GM18517 (cell line): ENCODE measurements at regions not wholly inside any gene's neighbourhood (a gene's known extent, or its start where the extent isn't known, plus 50 kb on each side); places are given as distances from the start of the nearest gene placed in this dataset.
"Not testable (repeated sequence)": the region's sequence is repeated elsewhere in the genome, so short reads cannot be mapped to it uniquely, and the experiment has no call there.

Experiments
- ATAC-seq: cut with Tn5 transposase; IDR thresholded peaks from one replicate; pipeline ENCODE4 v1.9.1; 2021; ENCODE audit warnings: mild to moderate bottlenecking, moderate library complexity; ENCODE audit not compliant: unreplicated experiment

DNA sequence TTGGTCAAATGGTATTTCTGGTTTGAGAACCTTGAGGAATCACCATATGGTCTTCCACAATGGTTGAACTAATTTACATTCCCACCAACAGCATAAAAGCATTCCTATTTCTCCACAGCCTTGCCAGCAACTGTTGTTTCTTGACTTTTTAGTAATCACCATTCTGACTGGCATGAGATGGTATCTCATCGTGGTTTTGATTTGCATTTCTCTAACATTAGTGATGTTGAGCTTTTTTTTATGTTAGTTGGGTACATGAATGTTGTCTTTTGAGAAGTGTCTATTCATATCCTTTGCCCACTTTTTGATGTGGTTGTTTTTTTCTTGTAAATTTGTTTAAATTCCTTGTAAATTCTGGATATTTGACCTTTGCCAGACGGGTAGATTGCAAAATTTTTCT, 679.7 kb downstream of the METTL15 start:
- not testable (repeated sequence) for ATAC-seq

DNA sequence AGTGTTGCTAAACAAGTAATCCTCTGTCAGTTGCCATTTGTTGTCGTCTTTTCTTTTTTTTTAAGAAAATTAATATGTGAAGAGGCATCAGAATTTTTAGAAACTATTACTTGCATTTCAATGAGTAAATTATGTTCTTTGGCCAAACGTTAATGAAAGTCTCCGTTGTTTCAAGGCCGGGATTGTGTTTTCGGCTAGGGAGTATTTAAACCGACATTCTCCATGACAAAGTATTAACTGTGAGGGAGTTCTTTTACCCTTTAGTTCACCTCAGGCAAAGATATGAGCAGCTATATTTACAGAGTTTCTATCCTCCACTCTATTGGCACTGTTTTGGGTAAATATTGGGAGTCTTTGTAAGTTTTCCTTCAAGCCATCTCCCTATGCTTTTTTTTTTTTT, 668.9 kb downstream of the METTL15 start:
- no peak for ATAC-seq

DNA sequence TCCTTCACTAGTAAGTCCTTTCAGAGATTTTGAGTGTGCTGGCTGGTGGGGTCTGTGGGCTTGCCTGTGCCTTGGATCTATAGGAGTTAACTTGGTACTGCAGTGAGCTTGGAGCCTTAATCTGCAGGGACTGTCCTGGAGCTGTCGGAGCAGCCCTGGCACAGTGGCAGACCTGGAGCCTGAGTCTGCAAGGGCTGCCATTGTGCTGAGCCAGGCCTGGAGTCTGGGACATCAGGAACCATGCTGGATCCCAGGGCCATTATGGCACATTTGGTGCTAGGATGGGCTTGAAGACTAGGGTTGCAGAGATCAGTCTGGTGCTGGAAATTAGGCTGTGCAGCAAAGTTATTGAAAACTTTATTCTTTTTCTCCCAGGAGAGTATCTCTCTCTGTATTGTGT, 665.4 kb downstream of the METTL15 start:
- ATAC-seq = no peak

DNA sequence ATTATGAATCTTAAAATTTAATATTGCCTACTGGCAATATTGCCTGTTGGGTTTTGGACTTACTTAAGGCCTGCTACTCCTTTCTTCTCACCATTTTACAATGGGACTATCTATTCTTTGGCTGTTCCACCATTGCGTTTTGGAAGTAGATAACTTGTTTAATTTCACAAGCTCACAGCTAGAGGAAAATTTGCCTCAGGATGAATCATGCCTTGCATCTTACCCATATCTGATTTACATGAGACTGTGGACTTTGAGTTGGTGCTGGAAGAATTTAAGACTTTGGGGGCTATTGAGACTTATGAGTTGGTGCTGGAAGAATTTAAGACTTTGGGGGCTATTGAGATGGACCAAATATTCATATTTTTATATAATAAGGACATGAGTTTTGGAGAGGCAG, 662.6 kb downstream of the METTL15 start:
- ATAC-seq = no peak

DNA sequence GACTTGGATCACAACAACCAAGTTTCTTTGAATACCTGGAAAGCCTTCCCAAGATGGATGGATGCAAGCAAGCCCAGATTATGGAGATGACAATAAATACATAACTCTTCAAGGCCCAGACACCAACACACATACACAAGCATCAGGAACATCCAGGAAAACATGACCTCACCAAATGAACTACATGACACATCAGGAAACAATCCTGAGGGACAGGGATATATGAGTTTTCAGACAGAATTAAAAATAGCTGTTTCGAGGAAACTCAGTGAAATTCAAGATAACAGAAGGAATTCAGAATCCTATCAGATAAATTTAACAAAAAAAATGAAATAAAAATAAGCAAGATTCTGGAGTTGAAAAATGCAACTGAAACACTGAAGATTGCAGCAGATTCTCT, 659.4 kb downstream of the METTL15 start:
- no peak for ATAC-seq

DNA sequence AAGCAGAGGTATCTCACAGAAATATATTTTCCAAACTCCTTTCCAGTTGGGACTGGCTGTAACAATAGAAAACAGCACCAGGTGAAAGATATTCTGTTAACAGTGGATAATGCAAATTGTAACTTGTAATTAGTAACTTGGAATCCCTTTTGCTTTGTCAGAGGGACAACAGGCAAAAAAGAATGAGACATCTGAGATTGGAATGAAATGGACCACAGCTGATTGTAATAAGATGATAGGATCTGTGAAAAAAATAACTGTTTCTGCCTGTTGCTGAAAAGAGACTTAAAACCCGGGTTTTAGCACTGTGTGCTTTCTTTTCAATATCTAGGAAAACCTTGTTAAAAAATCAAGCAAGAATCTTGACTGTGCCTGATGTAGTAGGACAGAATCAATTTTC, 655.7 kb downstream of the METTL15 start:
- no peak for ATAC-seq

DNA sequence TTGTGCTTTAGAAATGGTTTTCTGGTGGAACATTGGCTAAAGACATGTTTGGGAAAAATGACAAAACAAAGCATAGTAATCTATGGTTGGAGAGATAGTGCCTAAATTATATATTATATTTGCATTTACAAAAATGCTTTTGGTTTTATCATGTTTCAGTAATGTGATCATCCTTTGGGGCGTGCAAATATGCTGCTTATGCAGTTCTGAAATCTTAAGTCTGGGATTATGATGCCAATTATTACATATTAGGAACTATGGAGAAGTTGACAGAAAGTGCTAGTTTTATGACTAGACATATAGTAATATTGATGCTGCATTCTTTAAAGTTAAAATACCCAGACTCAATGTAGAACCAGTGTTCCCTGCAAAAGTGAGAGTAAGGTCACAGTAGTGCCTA, 655.0 kb downstream of the METTL15 start:
- no peak for ATAC-seq

DNA sequence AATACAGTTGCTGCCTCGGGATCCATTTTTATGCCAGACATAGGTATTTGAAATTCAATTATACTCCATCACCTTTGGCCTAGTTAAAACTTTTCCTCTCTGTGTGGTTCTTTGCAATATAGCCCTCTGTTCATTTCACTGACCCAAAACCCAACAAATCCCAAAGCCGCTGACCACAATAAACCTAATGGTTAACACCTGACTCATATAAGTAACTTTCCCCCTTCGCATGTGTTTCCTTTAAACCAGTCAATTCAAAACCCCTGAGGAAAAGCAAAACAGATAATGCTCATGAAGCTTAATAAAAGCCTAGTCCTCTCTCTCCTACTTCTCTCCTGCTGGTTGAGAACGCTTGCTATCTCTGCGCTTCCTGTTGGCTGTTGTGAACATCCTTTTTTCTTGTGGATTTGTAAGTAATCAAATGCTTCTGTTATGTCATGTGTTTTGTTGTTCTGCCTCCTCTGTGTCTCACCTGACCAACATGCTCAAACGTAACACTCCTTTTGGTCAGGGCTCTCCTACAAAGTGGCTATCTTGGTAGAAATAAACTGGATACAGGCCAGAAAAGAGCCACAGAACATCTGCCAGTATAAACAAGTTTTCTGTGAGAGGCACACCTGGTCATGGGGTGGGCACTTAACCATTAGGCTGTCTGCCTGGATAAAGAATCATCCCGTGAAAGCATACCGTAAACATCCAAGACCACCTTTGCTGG, 652.6 kb downstream of the METTL15 start:
- ATAC-seq = no peak

DNA sequence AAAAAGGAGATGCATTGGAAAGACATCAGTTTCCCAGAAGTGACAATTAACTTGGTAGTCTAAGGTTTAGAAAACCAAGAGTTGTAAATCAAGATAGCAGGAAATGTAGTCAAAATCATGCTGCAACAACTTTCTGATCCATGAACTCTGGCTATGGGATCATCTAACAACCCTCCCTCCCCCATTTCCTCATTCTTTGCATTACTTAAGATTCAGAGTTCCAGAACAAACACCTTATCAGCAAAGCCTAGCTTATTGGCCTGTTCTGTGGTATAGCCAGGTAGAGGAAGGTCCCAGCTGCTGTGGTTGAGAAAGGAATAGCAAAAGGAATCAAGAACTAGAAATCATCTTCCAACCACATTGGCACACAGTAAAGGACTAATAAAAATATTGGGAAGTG, 651.1 kb downstream of the METTL15 start:
- ATAC-seq = no peak

DNA sequence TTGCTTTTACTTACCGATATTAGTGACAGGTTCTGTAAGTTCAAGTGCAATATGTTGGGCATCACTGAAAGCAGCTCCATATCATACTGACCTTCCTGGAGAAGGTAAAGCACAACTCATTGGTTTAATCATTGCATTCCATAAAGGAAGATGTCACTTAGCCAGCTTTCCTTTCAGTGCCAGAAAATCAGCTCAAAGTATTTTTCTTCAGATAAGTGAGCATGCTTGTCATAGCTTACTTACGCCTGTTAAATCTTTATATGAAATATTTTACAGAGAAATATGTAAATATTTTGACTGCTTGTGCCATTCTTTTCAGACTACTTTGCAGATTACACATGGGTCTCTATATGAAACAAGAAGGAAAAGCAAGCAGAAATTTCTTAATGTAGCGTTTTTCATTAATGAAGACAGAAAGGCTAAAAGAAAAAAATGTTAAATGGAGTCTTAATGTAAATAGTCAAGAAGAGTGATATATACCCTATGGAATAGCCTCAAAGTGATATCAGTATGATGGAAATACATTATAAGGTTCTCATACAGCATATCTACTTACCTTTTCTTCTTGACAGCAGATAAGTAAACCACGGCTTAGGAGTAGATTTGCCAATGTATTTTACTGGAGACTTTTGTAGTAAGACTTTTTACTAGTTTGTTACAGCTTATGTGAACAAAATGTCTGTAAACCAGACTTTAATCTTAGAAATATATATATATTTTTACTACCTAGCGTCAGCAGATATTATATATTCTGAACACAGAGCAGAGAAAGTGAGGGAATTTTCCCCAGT, 649.7 kb downstream of the METTL15 start:
- no peak for ATAC-seq

DNA sequence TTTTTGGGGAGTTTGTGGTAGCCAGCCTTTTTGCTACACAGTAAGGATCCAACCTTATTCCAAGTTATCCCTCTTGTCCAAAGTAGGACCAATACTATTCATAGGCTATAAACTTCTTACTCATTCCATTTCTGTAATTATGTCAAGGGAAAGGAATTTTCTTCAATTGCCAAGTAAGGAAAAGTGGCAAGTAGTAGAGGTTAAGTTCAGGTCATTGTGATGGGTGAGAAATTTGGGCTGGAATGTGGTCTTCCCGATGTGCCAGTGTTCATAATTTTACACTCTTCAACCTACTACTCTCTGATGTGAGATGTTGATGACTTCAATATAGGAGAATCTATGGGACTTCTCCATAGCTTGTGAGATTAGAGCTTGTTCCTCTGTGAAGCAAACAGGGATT, 648.8 kb downstream of the METTL15 start:
- ATAC-seq = no peak

DNA sequence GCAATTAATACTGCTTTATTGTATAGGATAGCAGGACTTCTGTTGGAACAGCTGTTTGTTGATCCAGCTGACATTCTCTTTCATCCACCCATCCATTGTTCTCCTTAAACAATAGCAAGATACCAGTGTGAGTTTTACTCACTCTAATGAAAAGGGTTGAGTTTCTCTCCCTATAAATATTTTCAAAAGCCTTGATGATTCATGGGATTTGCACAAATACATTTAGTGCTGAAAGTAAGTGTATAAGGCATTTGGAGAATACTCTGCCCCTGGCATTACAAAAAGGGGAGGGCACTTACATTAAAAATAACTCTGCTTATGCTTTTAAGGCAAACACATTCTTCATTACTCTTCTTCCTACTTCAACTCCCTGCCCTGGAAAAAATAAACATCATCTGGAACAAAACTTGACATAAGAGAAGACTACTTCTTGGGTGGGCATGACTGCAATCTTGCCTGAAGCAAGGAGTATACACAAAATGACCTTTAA, 634.9 kb downstream of the METTL15 start:
- no peak for ATAC-seq

DNA sequence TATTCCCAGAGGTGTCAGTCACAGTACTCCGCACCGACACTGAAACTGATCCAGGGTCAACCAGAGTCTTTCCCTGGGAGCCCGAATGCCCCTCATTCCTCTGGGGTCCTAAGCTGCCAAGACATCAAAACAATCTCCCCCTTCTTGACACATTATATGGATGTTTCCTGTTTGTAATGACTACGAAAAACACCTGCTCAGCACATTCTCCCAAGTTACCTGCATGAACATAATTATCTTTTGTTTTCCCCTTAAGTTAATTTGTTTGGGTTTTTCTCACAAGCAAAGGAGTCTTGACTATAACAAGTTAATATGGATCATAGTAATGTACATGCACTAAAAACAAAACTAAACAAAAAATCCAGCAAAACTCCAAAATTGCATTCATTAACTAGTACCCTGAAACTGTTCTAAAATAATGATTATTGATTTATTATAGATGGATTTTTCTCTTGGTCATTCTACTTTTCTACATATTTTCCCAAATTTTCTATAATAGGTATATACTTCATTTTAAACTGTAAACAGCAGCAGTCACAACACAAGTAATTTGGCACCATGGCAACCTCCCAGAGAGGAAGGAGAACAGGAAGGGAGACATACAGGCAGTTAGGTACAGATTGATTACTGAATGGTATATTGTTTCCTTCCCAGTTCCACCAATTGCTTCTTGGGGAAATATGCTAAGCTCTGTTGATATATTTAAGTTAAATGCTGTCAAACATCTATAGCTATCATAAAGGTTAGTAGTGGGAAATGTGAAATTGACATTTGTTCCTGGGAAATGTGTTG, 631.5 kb downstream of the METTL15 start:
- no peak for ATAC-seq

DNA sequence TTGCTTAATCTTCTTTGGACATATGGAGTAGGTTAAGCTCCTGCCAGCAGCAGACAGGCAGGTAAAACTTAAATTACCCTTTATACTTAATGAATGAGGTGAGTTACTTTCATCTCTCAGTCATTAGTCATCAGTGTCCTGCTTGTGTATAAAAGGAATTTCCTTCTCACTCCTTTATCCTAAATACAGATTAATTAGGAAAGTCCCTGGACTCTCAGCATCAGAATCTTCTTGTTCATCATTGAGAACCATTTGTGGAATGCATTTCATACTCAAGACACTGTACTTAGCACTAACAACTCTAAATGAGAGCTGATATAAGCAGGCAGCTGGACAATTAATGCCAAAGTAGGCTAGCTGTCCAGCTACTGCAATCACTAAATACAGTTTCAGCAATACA, 630.4 kb downstream of the METTL15 start:
- ATAC-seq = no peak

DNA sequence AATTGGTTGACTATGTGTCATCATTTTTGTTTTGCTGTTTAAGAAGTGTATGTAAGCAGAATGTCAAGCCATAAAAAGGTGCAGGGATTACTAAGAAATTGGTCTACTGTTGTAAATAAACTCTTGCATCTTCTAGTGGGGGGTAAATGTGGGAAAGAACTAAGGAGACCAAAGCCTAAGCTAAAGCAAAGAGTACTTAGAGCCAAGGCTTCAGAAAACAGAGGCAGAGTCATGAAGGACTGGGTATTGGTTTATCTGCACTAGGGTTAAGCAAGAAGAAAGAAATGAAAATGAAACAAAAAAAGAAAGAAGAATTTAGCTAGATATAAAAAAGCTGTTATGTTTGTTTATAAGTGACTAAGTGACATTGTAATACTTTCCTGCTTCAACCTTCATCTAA, 628.1 kb downstream of the METTL15 start:
- ATAC-seq = no peak

DNA sequence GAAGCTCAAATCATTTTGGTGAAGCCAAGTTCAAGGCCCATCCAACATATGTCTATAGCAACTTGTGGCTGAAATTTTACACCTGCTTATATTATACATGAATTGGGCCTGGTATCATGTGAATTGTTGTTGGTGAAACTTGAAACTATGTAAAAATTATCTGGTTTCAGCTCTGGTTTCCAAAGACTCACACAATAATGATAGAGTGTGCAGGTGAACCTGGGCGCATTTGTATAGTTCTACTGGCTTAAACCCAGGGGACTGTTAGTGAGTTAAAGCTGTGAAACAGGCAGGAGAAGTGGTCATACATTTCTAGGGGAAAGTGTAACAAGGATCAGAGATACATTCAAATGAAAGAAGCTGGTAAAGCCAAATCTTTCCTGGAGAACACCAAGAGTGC, 627.3 kb downstream of the METTL15 start:
- ATAC-seq = no peak

DNA sequence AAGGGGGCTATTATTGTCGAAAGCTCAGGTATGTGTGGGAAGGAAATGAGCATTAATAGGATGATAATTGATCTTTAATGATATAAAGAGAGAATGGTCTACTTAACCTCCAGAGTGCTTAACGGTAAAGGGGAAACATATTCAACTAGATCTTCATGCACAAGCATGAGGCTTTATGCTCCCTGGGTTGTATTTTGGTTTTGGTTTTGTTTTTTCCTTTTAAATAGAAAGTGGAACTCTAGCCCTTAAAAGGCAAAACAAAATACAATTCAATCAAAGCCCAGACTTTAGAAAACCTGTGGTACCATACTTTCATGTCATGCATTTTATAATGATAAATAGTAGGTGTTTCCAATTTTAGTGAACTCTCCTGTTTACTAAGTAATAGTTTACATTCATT, 622.7 kb downstream of the METTL15 start:
- no peak for ATAC-seq

DNA sequence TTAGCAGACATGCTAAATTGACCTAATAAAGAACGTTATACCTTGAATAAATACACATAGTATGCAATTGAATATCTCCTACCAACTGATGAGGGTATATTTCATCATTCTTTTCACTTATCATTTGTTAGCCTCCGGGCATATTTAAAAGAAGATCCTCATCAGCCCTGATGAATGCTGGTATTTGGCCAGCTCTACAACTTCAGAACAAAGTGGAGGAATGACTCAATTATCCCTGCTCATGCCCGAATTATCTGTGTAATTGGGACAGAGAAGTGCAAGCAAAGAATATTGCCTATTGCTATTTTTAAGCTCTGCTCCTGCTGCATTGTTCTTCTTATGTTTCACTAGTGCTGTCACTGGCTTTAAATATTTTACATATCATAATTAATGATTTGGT, 622.1 kb downstream of the METTL15 start:
- ATAC-seq = no peak

DNA sequence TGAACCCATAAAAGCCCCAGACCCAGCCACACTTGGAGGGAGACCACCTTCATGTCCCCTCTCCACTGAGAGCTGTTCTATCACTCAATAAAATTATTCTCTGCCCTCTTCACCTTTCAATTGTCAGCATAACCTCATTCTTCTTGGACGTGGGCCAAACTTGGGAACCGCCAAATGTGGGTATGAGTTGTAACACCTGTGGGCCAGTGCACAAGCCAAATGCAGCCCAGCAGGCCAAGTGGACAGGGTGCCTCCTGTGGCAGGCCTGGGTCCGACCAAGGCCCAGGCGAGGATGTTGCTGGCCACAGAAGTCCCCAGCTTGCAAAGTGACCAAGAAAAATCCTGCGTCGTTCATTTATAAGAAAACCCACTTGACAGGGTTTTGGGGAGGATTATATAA, 621.2 kb downstream of the METTL15 start:
- ATAC-seq = no peak

DNA sequence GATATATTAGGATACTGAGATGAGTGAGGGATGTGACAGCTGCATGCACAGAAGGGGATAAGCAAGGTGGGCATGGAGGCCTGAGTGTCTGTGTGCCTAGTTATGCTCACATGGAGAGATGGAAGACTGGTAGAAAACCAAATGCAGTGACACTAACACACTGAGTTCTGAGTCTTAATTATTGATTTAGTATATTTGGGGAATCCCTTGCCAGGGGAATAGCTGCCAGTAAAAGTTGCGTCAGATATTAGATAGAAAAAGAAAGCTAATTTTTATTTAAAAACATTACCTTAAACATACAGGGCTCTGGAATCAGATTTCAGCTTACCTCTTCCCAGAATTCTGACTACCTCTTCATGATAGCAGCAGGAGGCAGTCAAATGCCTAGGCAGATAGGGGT, 620.5 kb downstream of the METTL15 start:
- no peak for ATAC-seq

DNA sequence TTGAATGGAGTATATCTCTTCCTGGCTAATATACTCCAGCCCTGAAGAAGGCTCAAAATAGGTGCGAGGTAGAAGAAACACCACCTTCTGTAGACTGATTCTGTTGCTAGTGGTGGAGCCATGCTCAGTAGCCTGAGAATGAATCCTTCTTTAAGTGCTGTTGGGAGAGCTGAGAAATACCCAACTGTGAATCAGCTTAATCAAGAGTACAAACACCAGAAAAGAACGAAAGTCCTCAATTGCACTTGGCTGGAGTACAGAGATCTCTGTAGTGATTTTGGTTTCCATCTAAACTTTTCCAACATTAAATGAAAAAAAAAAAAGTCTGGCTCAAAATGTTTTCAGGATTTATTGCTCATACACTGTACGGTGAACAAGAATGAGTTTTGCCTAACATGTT, 619.1 kb downstream of the METTL15 start:
- ATAC-seq = no peak

DNA sequence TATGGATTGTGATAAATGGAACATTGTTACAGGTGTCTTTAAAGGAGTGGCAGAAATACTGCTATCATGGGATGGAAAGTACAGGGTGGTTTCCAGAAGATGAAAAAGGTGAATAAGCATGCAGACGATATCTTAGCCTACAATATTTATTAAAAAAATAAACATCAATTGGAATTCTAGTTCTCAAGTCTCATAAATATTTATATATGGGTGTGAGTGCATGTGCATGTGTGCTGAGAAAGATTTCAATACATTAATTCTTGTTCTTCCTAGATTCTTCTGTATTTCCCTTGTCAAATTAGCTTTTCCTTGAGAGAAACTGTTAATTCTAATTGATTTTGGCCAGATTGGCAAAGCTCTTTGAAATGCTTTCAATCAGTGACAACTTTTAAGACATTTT, 618.2 kb downstream of the METTL15 start:
- no peak for ATAC-seq
